Fibroblast of lung (primary cell): ENCODE measurements at regions not wholly inside any gene's neighbourhood (a gene's known extent, or its start where the extent isn't known, plus 50 kb on each side); places are given as distances from the start of the nearest gene placed in this dataset.

Experiments
- DNase-seq, 2 donors: peaks; one replicate each; pipeline versions ENCODE4 v3.0.0 to v3.0.0-alpha.2; 2010; ENCODE audit warnings: low read depth in 2 of 2
- H2AFZ ChIP-seq: 2 replicates; pipeline ENCODE4 v1.5.1; 2012; ENCODE audit warnings: low read length, control low read depth, inconsistent platforms
- H3K27ac ChIP-seq: 2 replicates; pipeline ENCODE4 v1.5.1; 2011; ENCODE audit warnings: low read length, control low read depth; ENCODE audit not compliant: insufficient read depth
- H3K27me3 ChIP-seq: 2 replicates; pipeline ENCODE4 v1.5.1; 2011; ENCODE audit warnings: mild to moderate bottlenecking, low read length; ENCODE audit not compliant: control insufficient read depth, insufficient read depth
- H3K36me3 ChIP-seq: 2 replicates; pipeline ENCODE4 v1.5.1; 2011; ENCODE audit warnings: low read length; ENCODE audit not compliant: control insufficient read depth, insufficient read depth
- H3K4me1 ChIP-seq: 2 replicates; pipeline ENCODE4 v1.5.1; 2011; ENCODE audit warnings: low read length; ENCODE audit not compliant: control insufficient read depth, insufficient read depth; ENCODE audit errors: extremely low read depth
- H3K4me2 ChIP-seq: 2 replicates; pipeline ENCODE4 v1.5.1; 2011; ENCODE audit warnings: low read length, control low read depth; ENCODE audit not compliant: insufficient read depth; ENCODE audit errors: extremely low read depth
- H3K4me3 ChIP-seq, 4 experiments: fragments of 200-600 bp in 1 of 4; sonication (generic) in 1 of 4; replicated peaks in 1 of 4; 2 replicates each; pipeline ENCODE4 v1.5.1; 2011 to 2016; ENCODE audit warnings: low read length in 4 of 4, low read depth in 3 of 4, mild to moderate bottlenecking in 3 of 4, control low read depth in 2 of 4, inconsistent platforms in 1 of 4, mixed read lengths in 1 of 4; ENCODE audit not compliant: insufficient read depth in 1 of 4; ENCODE audit errors: control extremely low read depth in 1 of 4
- H3K79me2 ChIP-seq: 2 replicates; pipeline ENCODE4 v1.5.1; 2012; ENCODE audit warnings: mild to moderate bottlenecking, low read length, inconsistent platforms; ENCODE audit not compliant: control insufficient read depth, insufficient read depth
- H3K9ac ChIP-seq: 2 replicates; pipeline ENCODE4 v1.5.1; 2011; ENCODE audit warnings: mild to moderate bottlenecking, low read length, control low read depth; ENCODE audit not compliant: insufficient read depth
- H3K9me3 ChIP-seq: 2 replicates; pipeline ENCODE4 v1.5.1; 2012; ENCODE audit warnings: low read depth, low read length; ENCODE audit not compliant: control insufficient read depth, insufficient read depth
- H4K20me1 ChIP-seq: 2 replicates; pipeline ENCODE4 v1.5.1; 2011; ENCODE audit warnings: low read length; ENCODE audit not compliant: control insufficient read depth, insufficient read depth; ENCODE audit errors: extremely low read depth
- CTCF ChIP-seq, 2 donors: IDR thresholded peaks in 1 of 2; conservative IDR thresholded peaks in 1 of 2; 1 replicate in 1 of 2; 2 replicates in 1 of 2; pipeline ENCODE4 v1.5.1; 2011 to 2012; ENCODE audit warnings: low read length in 2 of 2, control low read depth in 1 of 2, inconsistent platforms in 1 of 2, low read depth in 1 of 2, mild to moderate bottlenecking in 1 of 2
- EZH2 ChIP-seq: IDR thresholded peaks from 2 replicates; pipeline ENCODE4 v1.5.1; 2012; ENCODE audit warnings: low read length, control low read depth, mild to moderate bottlenecking; ENCODE audit errors: missing control alignments

- Histone ChIP-seq H2AFZ (no peak overlapping the region), H3K4me3 (no peak overlapping the region), H3K4me1 (no peaks in the 10 kb centered on the region), H3K4me2 (no peak overlapping the region), H3K27me3 (no peaks in the 10 kb centered on the region), H3K36me3 (no peaks in the 10 kb centered on the region), H3K79me2 (no peaks in the 10 kb centered on the region), H3K27ac (no peak overlapping the region), H3K9ac (no peak overlapping the region), H4K20me1 (no peaks in the 10 kb centered on the region), H3K9me3 (no peaks in the 10 kb centered on the region)
- no peak for DNase-seq
- TF ChIP-seq CTCF (conservative IDR thresholded peaks at IDR 0.05 in 1 of 2, IDR thresholded peaks at IDR 0.05 in 1 of 2; ENCODE audit: low read depth in 1 of 2, low read length in 2 of 2): no peak
- no peak for TF ChIP-seq EZH2
Measured at GRCh38 chr4:85406185-85406584, 68.8 kb upstream of the ARHGAP24 start.

GRCh38 chr4:85407546-85407945 lies 67.4 kb upstream of the ARHGAP24 start:
- Histone ChIP-seq H3K4me3 (no peak overlapping the region), H3K27ac (no peak overlapping the region), H3K27me3 (no peaks in the 10 kb centered on the region), H3K4me1 (no peaks in the 10 kb centered on the region), H3K9ac (no peak overlapping the region), H4K20me1 (no peaks in the 10 kb centered on the region), H3K79me2 (no peaks in the 10 kb centered on the region), H3K4me2 (no peak overlapping the region), H3K36me3 (no peaks in the 10 kb centered on the region), H3K9me3 (no peaks in the 10 kb centered on the region), H2AFZ (no peak overlapping the region)
- TF ChIP-seq CTCF (conservative IDR thresholded peaks at IDR 0.05 in 1 of 2, IDR thresholded peaks at IDR 0.05 in 1 of 2; ENCODE audit: low read depth in 1 of 2, low read length in 2 of 2): no peak
- no peak for TF ChIP-seq EZH2
- DNase-seq: peak in 1 of 2 donors; percentile 27

- no peak for DNase-seq
- Histone ChIP-seq H3K4me2 (no peak overlapping the region), H3K4me3 (no peak overlapping the region), H3K27me3 (no peaks in the 10 kb centered on the region), H3K4me1 (no peaks in the 10 kb centered on the region), H4K20me1 (no peaks in the 10 kb centered on the region), H2AFZ (no peak overlapping the region), H3K9ac (no peak overlapping the region), H3K79me2 (no peaks in the 10 kb centered on the region), H3K9me3 (no peaks in the 10 kb centered on the region), H3K36me3 (no peaks in the 10 kb centered on the region), H3K27ac (no peak overlapping the region)
- TF ChIP-seq CTCF (conservative IDR thresholded peaks at IDR 0.05 in 1 of 2, IDR thresholded peaks at IDR 0.05 in 1 of 2; ENCODE audit: low read depth in 1 of 2, low read length in 2 of 2): no peak
- TF ChIP-seq EZH2: no peak
Measured at GRCh38 chr4:85408301-85408700, 66.6 kb upstream of the ARHGAP24 start.
